PFSK-1 (cell line): ENCODE measurements at regions not wholly inside any gene's neighbourhood (a gene's known extent, or its start where the extent isn't known, plus 50 kb on each side); places are given as distances from the start of the nearest gene placed in this dataset.

Experiments used
- FOXP2 ChIP-seq: optimal IDR thresholded peaks from 2 replicates; pipeline ENCODE3; 2011; ENCODE audit warnings: borderline replicate concordance, control low read depth, inconsistent platforms; ENCODE audit not compliant: insufficient read depth; ENCODE audit errors: extremely low read length, extremely low read depth
- POLR2AphosphoS5 ChIP-seq: IDR thresholded peaks from 2 replicates; pipeline ENCODE4 v1.6.1; 2012; ENCODE audit warnings: low read depth, mild to moderate bottlenecking, control low read depth, low read length, moderate library complexity
- REST ChIP-seq, 2 experiments: IDR thresholded peaks; 2 replicates each; pipeline versions ENCODE4 v1.6.1 to v1.8.0; 2011 to 2012; ENCODE audit warnings: low read depth in 2 of 2, low read length in 2 of 2, control low read depth in 1 of 2, inconsistent platforms in 1 of 2, mild to moderate bottlenecking in 1 of 2, moderate library complexity in 1 of 2; ENCODE audit not compliant: insufficient read depth in 1 of 2
- SIN3A ChIP-seq: IDR thresholded peaks from 2 replicates; pipeline ENCODE4 v1.6.1; 2012; ENCODE audit warnings: mild to moderate bottlenecking, low read length, moderate library complexity, borderline replicate concordance; ENCODE audit not compliant: insufficient read depth
- TAF1 ChIP-seq: IDR thresholded peaks from 2 replicates; pipeline ENCODE4 v1.6.1; 2012; ENCODE audit warnings: low read length, control low read depth, borderline replicate concordance; ENCODE audit not compliant: insufficient read depth

- no peak for TF ChIP-seq SIN3A
- no peak for TF ChIP-seq REST (IDR thresholded peaks at IDR 0.05; ENCODE audit: insufficient read depth in 1 of 2, low read depth in 2 of 2, low read length in 2 of 2)
- TF ChIP-seq FOXP2 = no peak
- no peak for TF ChIP-seq TAF1
- no peak for TF ChIP-seq POLR2AphosphoS5
Observed at GRCh38 chr13:77969299-77969698, 50.7 kb upstream of the EDNRB start.
